Type B pancreatic cell (in vitro differentiated cells): ENCODE measurements at regions not wholly inside any gene's neighbourhood (a gene's known extent, or its start where the extent isn't known, plus 50 kb on each side); places are given as distances from the start of the nearest gene placed in this dataset.

Source experiments
- DNase-seq: peaks from one replicate; pipeline ENCODE4 v3.0.0; 2021; ENCODE audit warnings: mixed read lengths; ENCODE audit not compliant: unreplicated experiment; ENCODE audit errors: extremely low spot score
- H3K27ac Mint-ChIP-seq: 2 replicates; pipeline ENCODE4 v1.8.0; 2021; ENCODE audit warnings: mild to moderate bottlenecking, mixed read lengths
- H3K27me3 Mint-ChIP-seq: 2 replicates; pipeline ENCODE4 v1.8.0; 2021; ENCODE audit warnings: mixed read lengths
- H3K36me3 Mint-ChIP-seq: 2 replicates; pipeline ENCODE4 v1.8.0; 2021; ENCODE audit warnings: mixed read lengths
- H3K4me1 Mint-ChIP-seq: one replicate; pipeline ENCODE4 v1.8.0; 2021; ENCODE audit warnings: mixed read lengths; ENCODE audit not compliant: unreplicated experiment
- H3K4me3 Mint-ChIP-seq: 2 replicates; pipeline ENCODE4 v1.8.0; 2021; ENCODE audit warnings: mild to moderate bottlenecking, mixed read lengths
- H3K9me3 Mint-ChIP-seq: 2 replicates; pipeline ENCODE4 v1.8.0; 2021; ENCODE audit warnings: mixed read lengths
- CTCF ChIP-seq: fragments of 200-600 bp; sonication (generic); conservative IDR thresholded peaks from 2 replicates; pipeline ENCODE4 v1.5.0; 2021; ENCODE audit warnings: antibody characterized with exemption, mild to moderate bottlenecking

GRCh38 chr2:118588850-118589249 lies 258.6 kb downstream of the EN1 start:
- no peak for TF ChIP-seq CTCF
- DNase-seq, result no peak
- no peaks in the 10 kb centered on the region for H3K36me3 Mint-ChIP-seq
- no peak overlapping the region for H3K27ac Mint-ChIP-seq
- H3K27me3 Mint-ChIP-seq, result peaks cover 56% of the 10 kb centered on the region
- peaks cover 6% of the 10 kb centered on the region for H3K4me1 Mint-ChIP-seq
- H3K9me3 Mint-ChIP-seq, result no peaks in the 10 kb centered on the region
- no peak overlapping the region for H3K4me3 Mint-ChIP-seq

GRCh38 chr2:118586312-118586711 lies 261.1 kb downstream of the EN1 start:
- Mint-ChIP-seq H3K4me3 (no peak overlapping the region), H3K27ac (no peak overlapping the region), H3K27me3 (peaks cover 60% of the 10 kb centered on the region), H3K4me1 (peaks cover 6% of the 10 kb centered on the region), H3K36me3 (no peaks in the 10 kb centered on the region), H3K9me3 (no peaks in the 10 kb centered on the region)
- TF ChIP-seq CTCF, result no peak
- no peak for DNase-seq

GRCh38 chr2:118584877-118585276 lies 262.6 kb downstream of the EN1 start:
- no peak overlapping the region for H3K27ac Mint-ChIP-seq

GRCh38 chr2:118584062-118584749 lies 263.2 kb downstream of the EN1 start:
- no peak overlapping the region for H3K4me3 Mint-ChIP-seq
- peaks cover 6% of the 10 kb centered on the region for H3K4me1 Mint-ChIP-seq
- H3K36me3 Mint-ChIP-seq, result no peaks in the 10 kb centered on the region
- H3K27me3 Mint-ChIP-seq, result peaks cover 75% of the 10 kb centered on the region
- no peaks in the 10 kb centered on the region for H3K9me3 Mint-ChIP-seq
- no peak overlapping the region for H3K27ac Mint-ChIP-seq
- DNase-seq, result no peak
- TF ChIP-seq CTCF, result no peak

More at GRCh38 chr2:118584877-118585276, 262.6 kb downstream of the EN1 start:
- no peak for TF ChIP-seq CTCF
- H3K36me3 Mint-ChIP-seq, result no peaks in the 10 kb centered on the region
- DNase-seq, result no peak
- H3K4me1 Mint-ChIP-seq, result peaks cover 6% of the 10 kb centered on the region
- no peak overlapping the region for H3K4me3 Mint-ChIP-seq
- H3K9me3 Mint-ChIP-seq, result no peaks in the 10 kb centered on the region
- peaks cover 71% of the 10 kb centered on the region for H3K27me3 Mint-ChIP-seq

- TF ChIP-seq CTCF, result no peak
- no peak for DNase-seq
- Mint-ChIP-seq H3K36me3 (no peaks in the 10 kb centered on the region), H3K27ac (no peak overlapping the region), H3K4me3 (no peak overlapping the region), H3K9me3 (no peaks in the 10 kb centered on the region), H3K27me3 (peaks cover 82% of the 10 kb centered on the region), H3K4me1 (peaks cover 6% of the 10 kb centered on the region)
Measured at GRCh38 chr2:118582058-118582457, 265.4 kb downstream of the EN1 start.
